C1 segment of cervical spinal cord (tissue), 14 donors: ENCODE measurements at regions not wholly inside any gene's neighbourhood (a gene's known extent, or its start where the extent isn't known, plus 50 kb on each side); places are given as distances from the start of the nearest gene placed in this dataset.
"Not testable (repeated sequence)": the region's sequence is repeated elsewhere in the genome, so short reads cannot be mapped to it uniquely, and the experiment has no call there.

Experiments used
- DNase-seq, 14 donors: peaks; one replicate each; lab custom pipeline; 2025; lab: John Stamatoyannopoulos, UW

DNA sequence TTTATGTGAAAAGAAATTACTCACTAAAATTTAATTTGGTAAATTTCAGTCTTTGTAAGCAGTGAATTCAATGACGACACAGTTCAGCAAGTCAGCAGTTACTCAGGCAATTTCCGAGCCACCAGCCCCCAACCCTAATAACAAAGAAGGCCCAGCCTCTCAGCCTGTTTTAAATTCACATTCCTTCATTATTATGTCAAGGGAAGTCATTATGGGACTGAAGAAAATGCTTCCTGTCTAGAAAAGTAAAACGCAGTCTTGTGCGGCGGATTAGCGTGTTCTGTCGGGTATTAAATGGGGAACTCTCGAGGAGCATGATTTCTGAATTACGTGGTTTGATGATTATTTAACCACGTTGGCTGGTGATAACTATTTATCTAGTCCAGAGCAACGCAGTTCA is 177.6 kb downstream of the AIPL1 start:
- no peak for DNase-seq

DNA sequence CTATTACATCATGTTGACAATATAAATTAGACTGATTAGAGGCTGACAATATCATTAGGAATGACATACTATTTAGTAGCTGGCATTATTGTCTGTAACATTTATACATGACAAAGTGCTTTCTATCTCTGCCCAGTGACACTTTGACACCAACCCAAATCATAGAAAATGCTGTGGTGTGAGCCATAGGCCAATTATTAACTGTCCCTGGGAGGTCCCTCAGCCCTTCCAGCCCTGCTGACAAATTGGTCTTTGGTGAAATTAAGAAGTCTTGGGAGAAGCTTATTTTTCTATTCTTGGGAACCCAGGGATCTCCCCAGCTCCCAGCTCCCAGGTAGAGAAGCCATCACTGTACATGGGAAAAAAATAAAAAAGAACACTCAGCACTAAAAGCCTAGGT is 179.6 kb downstream of the AIPL1 start:
- no peak for DNase-seq

DNA sequence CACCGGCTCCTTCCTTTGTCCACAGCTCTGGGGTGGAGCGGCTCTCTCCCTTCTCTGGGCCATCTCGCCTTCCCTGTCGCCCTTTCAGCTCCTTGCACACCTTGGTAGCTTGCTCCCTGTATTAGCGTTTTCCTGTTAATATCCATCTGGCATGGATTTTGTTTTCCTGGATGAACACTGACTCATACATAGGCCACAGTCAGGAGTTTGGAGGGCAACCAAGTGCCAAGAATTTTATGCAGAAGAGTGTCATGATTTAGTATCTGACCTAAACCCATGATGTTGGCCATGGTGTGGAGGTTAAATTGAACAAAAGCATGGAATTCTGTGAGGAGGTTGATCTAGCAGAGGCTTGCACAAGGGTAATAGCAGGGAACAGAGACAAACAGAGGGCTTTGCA is 180.9 kb downstream of the AIPL1 start:
- peak in 1 of 14 donors; percentile 32 for DNase-seq

DNA sequence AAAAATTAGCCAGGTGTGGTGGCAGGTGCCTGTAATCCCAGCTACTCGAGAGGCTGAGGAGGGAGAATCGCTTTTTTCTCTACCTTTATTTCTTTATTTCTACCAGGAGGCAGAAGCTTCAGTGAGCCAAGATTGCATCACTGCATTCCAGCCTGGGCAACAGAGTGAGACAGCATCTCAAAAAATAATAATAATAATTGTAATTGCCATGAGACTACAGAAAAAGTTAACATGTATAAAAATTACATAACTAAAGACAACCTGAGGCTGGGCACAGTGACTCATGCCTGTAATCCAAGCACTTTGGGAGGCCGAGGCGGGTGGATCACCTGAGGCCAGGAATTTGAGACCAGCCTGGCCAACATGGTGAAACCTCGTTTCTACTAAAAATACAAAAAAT is 181.5 kb downstream of the WSCD1 start:
- DNase-seq: not testable (repeated sequence)

DNA sequence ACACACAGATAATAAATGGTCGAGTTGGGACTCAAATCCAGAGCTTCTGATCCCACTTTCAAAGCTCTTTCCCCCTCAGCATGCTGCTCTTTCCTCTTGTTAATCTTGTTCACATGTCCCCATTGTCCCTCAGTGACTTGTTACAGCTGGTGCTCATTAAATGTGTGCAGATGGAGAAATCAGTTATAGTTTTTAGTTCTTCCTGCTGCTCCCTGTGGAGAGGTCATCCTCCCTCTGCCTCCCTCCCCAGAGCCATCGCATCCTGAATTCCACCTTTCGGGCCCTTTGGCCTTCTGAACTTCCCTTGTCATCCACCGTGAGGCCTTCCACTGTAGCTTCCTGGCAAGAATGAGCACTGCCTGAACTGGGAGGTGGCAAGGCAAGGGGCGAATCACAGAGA is 179.6 kb downstream of the WSCD1 start:
- DNase-seq: no peak

DNA sequence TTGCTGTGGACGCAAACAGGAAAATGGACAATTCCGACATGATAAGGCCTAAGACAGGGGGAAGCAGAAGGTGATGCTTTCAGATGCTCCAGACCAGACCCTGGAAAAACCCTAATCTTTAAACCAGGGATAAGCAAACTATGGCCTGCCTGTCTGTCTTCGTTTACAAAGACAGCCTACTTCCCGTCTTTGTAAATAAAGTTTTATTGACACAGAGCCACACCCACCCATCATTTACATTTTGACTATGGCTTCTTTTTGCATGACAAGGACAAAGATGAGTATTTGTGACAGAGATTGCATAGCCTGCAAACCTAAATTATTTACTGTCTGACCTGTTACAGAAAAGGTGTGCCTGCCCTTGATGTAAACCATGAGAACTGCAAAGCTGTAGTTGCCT is 177.9 kb downstream of the WSCD1 start:
- no peak for DNase-seq

DNA sequence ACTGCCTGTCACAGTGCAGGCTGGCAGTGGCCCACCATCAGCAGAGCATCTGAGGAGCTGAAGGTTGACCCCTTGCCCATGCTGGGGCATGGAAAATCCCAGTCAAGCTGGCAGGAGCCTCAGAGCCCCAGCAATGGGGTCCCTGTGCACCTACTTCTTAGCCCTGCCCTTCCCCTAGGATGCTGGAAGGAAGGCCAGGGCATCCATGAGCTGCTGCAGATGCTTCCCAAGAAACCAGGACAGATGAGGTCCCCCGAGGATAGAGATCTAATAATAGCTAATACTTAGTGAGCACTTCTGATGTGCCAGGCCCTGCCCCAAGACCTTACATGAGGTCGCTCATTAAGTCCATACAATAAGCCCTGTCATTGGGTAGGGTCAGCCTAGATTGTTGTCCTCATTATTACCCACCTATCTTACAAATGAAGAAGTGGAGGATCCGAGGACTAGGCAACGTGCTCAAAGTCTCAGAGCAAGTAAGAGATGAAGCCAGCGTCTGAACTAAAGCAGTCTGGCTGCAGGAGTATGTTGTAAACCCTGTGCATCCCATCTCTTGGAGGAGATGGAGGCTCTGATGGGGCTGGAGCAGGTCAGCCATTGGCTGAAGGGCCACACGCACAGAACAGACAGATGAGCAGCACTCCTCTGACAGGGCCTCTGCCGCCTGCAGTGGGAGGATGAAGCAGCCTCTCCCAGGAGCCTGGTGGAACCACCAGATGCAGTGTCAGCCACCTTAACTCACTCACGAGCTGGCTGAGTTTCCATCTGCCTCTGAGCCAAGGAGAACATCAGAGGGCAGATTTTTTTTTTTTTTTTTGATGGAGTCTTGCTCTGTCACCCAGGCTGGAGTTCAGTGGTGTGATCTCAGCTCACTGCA is 175.4 kb downstream of the WSCD1 start:
- DNase-seq: no peak

DNA sequence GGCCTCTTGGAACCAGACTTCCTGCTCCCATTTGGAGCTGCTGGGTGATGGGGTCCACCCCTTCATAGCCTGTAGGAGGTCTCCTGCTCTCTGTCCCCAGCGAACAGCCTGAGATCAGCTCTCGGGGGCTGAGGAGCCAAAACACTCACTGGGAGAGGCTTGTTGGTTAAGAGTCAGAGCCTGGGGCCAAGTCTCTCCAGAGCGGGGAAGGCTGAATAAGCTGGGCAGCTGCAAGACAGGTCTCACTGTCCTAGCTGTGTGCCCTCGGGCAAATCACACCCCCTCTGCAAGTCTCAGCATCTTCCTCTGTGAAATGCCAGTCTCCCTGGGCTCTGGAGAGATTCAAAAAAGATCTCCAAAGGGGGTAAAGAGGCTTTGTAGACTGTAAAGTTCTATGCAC is 174.6 kb downstream of the WSCD1 start:
- DNase-seq: no peak

DNA sequence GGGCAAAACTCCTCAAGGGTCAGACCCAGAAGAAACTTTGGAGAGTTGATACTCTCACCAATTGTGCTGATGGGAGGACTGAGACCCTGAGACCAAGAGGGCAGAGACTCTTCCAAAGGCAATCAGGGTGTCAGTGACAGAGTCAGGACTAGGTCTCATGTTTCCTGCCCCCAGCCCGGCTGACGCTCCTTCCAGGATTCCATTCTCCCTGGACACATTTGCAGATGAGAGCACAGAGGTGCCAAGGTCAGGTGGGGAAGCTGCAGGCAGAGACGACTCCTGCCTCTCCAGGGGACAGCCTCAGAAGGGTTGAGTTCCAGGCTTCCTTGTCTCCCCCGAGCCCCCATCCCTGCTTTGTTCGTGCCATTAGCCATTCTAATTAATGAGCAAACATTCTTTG is 174.1 kb downstream of the WSCD1 start:
- DNase-seq: no peak

DNA sequence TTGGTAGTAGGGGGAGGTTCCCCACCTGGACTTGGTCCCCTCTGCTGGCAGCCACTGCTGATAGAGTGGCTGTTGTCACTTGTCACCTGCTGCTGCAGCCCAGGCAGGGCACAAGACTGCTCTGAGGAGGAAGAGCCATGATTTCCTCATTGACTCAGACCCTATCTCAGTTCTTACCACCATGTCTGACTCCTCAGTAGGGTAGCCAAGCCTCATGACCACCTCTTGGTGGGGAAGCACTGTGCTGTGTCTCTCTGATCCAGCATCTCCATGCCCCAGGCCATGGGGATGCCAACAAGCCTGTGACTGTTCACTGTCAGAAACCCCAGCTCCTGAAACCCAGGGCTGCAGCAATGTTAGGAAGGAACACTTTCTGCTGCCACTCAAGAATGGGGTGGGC is 173.0 kb downstream of the WSCD1 start:
- DNase-seq: no peak

DNA sequence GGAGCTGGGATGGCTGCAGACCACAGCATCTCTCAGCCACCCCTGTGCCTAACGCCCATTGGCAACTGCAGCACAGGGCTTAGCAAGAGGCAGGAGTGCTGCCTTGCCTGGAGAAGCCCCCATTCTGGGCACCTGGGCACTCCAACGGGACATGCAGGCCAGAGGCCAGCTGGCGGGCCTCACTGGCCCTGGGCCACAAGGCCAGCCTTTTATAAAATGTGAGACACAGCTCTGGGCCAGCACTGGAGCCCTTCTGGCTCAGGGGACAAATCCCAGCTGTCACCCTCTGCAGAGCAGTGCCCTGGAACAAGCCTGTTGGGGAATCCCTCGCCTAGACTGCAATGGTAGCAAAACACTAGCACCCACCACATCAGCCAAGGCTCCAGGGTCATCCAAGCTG is 171.8 kb downstream of the WSCD1 start:
- DNase-seq: peak in 5 of 14 donors; percentile 3 to 21 (median 7)

DNA sequence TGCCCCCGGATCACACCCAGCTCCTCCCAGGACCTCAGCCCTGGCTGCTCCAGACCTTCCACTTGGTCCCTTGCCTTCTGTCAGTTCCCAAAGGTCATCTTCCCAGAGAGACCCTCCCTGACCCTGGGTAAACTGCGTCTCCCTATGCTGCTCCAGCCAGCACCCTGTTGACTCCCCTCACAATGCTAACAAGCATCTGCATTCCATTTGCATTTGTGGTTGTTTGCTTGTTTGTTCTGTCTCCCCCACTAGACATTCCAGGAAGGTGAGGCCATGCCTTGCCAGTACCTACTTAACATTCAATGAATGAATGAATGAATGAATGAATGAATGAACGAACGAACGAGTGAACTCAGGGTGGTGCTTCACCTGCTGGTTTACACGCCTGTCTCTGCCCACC is 171.2 kb downstream of the WSCD1 start:
- no peak for DNase-seq

DNA sequence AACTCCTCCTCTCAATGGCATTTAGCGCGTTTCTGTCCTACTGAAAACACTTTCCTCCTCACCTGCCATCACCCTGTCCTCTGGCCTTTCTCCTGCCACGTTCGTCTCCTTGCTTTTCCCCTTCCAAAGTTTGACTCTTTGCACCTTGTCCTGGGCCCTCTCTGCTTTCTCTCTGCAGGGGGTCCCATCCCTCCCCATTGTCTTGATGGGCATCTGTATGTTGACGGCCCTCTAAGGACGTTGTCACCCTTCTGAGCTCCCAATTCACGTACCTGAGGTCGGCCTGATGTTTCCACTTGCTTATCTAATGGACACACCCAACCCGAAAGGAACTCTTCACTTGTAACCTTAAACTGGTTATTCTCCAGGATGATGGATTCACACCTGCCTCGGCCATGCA is 170.4 kb downstream of the WSCD1 start:
- no peak for DNase-seq

DNA sequence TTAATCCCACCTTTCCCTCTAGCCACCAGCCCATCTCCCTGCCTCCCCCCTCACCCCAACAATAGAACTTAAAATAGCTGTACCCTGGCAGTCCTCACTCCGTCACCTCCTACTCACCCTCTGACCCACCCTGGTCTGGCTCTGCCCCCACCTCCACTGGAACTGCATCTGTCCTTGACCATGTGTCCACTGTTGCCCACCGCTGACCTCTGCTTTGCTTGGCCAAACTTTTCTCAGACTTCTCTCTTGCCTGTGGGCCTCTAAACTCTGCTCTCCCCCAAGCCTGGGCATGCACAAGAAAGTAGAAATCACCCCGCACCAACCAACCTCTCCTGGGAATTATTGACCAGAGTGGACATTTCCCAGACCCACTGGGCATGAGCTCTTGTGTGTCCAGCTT is 169.8 kb downstream of the WSCD1 start:
- no peak for DNase-seq

DNA sequence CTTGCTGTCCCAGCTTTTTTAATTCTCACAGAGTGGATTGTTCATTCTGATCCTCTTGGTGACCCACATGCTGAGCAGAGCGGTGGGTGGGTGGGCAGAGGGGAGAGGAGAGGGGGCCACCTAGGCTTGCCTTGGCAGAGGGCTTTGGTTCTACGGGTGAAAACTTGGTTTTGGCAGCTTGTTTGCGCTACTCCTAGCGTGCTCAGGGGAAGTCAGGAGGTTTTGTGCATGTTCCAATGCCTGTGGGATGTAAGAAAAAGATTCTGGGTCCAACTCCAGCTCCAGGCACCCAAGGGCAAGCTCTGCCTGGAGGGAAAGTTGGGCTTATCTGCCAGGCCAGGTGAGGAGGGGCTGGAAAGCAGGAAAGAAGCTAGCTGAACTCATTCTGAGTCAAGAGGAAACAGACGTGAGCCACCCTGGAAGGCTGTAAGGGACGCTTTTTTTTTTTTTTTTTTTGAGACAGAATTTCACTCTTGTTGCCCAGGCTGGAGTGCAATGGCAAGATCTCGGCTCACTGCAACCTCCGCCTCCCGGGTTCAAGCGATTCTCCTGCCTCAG is 169.1 kb downstream of the WSCD1 start:
- DNase-seq: peak in 2 of 14 donors; percentile 6 to 9

DNA sequence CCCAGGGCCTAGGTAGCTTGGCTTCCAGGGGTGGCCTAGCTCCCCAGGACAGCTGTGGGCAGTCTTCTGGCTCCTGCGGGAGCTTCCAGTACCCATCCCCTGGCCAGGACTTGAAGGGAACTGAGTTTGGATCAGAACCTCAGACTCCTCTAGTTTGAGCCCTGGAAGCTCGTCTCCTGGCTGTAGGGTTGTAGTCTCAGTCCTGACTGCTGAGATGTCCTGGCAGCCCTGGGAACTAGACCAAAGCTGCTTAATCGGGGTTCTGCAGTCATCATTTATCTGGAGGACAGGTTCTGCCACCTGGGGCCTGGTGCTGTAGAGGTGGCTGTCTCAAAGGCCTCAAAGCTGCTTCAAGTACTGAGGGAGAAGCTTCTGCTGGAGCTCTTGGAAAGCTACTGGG is 163.7 kb downstream of the WSCD1 start:
- no peak for DNase-seq

DNA sequence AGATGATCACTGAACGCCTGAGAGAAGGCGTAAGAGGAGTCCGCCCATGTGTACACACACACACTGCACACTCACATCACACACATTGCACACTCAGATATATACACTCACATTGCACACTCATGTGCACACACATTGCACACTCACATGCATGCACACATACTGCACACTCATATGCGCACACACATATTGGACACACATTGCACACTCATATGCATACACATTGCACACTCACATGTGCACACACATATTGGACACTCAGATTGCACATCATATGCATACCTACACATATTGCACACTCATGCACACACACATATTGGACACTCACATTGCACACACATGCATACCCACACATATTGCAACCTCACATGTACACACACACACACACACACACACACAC is 163.2 kb downstream of the WSCD1 start:
- DNase-seq: no peak

DNA sequence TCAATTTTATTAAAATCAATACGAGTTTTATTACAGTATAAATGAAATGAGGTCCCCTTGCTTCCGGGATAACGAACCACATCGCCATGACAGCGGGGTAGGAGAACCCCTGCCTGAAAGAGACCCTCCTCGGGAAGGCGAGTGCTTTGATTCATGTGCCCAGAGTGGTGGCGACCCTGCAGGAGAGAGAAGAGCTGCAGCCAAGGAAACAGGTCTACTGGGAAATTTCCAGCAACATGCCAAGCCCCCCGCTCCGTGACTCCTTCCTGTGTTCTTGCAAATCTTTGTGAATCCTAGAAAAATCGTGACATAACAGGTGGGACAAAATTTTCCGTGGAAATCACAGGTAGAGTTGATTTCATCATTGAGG is 162.5 kb downstream of the WSCD1 start:
- DNase-seq: no peak

DNA sequence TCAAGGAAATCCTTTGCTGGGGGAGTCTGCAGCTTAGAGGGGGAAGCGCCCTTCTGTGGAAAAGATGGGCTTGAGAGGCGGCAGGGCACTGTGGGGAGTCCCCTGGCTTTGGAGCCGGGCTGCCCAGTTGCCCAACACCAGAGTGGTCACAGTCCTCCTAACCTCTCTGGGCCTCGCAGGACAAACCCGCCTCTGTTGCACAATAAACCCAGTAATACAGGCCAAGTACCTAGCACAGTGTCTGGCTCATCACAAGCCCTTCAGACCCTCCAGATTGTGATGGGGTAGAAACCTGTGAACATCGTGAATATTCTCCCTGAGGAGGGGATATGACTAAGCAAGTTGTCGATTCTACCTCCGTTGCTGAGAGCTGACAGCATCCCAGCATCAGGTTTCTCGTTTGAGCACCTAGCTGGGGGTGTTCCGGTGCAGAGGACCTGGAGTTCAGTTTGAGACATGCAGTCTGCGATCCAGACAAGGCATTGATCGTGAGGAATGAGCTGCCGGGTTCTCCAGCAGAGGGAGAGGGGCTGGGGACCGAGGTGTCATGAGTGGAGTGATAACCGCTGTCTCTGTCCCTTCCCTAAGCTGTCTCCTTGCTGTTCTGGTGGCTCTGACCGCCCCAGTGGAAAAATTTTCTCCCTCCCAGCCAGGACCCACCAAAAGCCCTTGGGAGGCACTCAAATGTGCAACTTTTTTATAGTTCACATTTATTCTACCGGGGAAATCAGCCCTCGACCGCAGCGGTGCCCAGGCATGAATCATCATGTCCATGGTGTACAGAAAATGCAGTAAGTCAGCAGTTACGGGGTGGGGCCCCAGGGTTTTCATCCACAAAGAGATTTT is 161.9 kb downstream of the WSCD1 start:
- no peak for DNase-seq

DNA sequence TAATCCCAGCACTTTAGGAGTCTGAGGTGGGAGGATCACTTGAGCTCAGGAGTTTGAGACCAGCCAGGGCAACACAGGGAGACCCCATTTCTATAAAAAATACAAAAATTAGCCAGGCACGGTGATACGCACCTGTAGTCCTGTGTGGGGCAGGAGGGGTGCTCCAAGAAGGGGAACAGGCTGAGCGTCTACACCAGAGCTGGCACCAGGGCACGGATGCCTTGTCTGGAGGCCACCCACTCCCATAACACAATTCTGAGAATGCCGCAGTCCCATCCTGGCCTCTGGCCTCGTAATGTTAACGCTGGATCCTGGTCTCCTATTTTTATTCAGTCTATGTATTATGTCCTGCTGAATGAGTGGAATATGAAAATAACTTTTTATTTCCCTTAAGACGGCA is 161.3 kb downstream of the WSCD1 start:
- no peak for DNase-seq

DNA sequence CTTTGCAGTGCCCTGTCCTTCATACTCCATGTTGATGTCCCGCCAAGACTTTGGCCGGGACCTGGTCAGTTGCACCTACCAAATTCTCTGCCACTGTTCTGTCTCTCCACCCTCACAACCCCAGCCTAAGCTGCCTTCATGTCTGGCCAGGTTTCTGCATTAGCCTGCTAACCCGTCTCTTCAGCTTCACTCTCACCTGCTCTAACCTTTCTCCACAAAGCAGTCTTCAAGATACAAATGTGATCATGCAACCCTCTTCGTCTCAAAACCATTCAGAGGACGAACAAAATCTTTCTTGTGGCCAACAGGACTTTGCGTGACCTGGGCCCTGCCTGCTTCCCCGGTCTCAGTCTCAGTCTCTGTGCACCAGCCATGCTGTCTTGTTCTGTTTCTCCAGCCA is 148.2 kb downstream of the WSCD1 start:
- DNase-seq: no peak
